Fibroblast of the conjunctiva (primary cell): ENCODE measurements at regions not wholly inside any gene's neighbourhood (a gene's known extent, or its start where the extent isn't known, plus 50 kb on each side); places are given as distances from the start of the nearest gene placed in this dataset.

Experiments used
- DNase-seq: peaks from one replicate; pipeline ENCODE4 v3.0.0-alpha.2; 2010; ENCODE audit warnings: low read depth

DNA sequence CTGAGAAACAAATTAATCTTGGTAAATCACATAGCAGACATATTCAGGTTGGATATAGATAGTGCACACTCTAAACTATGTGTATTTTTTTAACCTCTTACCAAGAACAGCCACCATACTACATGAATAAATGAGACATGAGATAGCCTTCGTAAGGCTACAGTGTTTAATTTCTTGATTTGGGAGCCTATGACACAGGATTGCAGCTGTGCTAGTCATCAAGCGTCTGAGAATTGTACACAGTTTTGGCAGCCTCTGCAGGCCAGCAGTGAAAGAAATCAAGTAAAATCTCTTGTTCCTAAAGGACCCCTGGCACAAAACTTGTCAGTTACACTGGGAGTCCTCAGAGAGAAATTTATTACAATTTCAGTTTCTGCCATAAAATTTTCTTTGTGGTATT is 236.1 kb downstream of the C12orf50 start:
- DNase-seq = no peak

DNA sequence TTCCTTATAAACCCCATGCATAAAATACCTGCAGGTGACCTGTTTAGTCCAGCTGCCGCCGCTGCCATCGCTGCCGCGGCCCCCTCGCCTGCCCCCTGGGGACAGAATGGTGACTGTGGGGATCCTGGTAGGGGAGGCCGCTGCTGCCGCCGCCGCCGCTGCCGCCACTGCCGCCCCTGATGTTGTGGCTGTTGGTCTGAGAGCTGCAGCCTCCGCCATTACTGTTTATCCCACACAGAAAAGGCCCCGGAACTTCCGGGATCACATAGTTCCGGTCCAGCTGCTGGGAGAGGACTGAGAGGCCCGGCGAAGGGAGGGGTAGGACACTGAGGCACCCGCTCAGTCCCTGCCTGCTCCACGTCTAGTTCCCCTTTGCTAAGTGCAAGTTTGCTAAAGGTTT is 244.9 kb downstream of the C12orf50 start:
- DNase-seq = no peak

- no peak for DNase-seq
Measured at GRCh38 chr12:87783467-87783866, 245.7 kb downstream of the C12orf50 start.

GRCh38 chr12:87782838-87783237 is 246.4 kb downstream of the C12orf50 start:
- no peak for DNase-seq

- no peak for DNase-seq
Measured at GRCh38 chr12:87779858-87780498, 249.2 kb downstream of the C12orf50 start.

DNA sequence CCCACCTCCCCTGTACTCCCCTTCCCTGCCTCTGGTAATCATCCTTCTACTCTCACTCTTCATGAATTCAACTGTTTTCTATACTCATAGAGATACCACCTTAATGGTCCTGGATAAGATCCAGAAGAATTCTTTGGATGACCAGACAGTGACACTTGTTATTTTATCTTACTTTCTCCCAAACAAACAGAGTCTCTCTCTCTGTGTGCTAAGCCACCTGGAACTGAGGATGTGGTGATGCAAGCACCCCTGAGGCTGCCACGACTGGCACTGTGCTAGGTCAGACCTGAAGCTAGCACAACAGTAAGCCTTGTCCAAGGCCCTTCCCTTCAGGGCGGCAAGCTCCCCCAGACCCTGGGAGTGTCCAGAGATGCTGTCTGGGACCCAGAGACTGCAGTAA is 250.2 kb downstream of the C12orf50 start:
- DNase-seq = no peak

DNA sequence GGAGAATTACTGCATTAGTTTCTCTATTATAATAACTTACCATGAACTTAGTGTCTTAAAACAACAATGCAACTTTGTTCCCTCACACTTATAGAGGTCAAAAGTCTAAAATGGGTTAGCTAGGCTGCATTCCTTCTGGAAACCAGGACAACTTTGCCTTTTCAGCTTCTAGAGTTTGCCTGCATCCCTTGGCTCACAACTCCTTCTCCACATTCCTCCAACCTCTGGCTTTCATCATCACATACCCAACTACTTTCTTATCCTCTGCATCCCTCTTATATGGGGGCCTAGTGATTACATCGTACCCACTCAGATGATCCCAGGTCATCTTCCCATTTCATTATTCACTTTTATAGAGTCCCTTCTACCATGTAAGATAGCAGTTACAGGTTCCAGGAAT is 251.1 kb downstream of the C12orf50 start:
- DNase-seq = no peak

GRCh38 chr12:87775784-87776183 is 253.4 kb downstream of the C12orf50 start:
- no peak for DNase-seq

DNA sequence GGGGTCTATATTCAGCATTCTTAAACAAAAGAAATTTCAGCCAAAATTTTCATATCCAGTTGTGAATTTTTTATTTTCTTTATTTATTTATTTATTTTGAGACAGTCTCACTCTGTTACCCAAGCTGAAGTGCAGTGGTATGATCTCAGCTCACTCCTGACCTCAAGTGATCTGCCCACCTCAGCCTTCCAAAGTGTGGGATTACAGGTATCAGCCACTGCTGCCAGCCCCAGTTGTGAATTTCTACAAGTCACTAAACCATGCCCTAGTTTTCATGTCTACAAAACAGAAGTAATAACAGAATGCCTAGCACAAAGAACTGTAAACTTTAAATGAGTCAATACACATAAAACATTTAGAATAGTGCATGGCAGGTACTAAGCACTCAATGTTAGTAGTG is 254.2 kb downstream of the C12orf50 start:
- no peak for DNase-seq

GRCh38 chr12:87772401-87772800 is 256.8 kb downstream of the C12orf50 start:
- DNase-seq = no peak

DNA sequence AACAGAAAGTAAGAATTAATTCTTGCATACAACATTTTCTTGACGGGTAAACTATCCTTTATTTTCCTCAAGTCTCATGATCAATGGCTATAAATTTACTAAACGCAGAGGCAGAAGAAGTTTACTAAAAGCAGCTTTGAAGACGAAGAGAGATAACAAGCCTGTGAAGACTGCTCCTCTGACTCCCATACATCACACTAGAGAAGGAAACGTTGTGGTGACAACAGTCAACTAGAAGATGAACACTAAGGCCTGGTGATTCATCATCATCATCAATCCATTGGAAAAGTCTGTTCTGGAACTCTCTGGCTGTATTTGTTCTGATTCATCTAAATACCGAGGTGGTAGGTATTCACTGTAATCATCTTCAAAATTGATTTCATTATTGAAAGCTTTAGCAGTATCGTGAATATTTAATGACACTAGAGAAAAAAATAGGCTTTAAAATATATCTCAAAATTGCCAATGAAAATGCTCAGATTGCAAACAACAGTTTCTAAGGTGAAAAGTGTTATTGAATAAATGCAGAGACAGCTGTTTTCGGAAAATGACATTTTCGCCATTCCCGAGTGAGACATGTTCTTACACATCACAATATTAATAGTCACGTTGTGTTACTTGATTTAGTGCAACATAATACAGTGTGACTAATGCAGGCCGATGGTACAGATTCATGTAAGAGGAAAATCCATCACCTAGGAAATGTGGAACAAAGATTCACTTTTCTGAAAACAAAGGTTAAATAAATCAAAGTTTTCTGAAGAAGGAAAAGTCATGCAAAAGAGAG is 260.5 kb downstream of the C12orf50 start:
- DNase-seq = no peak

DNA sequence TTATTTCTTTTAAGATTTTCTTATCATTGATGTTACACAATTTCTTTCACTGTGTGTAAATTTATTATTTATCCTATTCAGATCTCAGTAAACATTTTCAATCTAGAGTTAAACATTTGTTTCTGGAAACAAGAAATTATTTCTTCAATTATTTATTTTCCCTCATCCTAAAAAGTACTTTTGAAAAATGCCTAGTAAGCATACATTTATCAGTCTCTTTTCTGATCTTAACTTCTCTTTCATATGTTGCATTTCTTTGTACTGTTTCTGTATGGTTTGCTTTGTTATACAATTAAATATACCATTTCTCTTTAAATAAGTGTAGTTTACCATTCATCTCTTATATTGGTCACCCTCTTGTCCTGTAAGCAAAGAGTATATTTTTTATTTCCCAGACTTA is 263.2 kb downstream of the C12orf50 start:
- DNase-seq = no peak

GRCh38 chr12:87760943-87761342 is 268.3 kb downstream of the C12orf50 start:
- DNase-seq = no peak

DNA sequence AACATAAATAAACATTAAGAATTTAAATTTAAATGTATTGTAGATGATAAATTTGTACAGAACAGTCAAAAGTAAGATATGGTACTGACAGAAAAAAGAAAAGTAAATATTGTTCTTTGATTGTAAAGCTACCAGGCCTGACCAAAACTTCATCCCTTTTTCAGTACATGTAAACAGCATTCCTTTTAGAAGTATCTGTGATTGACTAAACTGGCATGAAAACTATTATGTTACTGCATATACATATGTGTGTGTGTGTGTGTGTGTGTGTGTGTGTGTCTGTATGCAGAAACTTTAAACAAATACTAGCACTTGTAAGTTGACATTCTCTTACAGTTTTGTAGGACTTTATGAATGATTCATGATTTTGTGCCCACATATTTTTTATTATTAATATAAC is 270.9 kb downstream of the C12orf50 start:
- no peak for DNase-seq

- DNase-seq = no peak
Measured at GRCh38 chr12:87756721-87757120, 272.5 kb downstream of the C12orf50 start.

DNA sequence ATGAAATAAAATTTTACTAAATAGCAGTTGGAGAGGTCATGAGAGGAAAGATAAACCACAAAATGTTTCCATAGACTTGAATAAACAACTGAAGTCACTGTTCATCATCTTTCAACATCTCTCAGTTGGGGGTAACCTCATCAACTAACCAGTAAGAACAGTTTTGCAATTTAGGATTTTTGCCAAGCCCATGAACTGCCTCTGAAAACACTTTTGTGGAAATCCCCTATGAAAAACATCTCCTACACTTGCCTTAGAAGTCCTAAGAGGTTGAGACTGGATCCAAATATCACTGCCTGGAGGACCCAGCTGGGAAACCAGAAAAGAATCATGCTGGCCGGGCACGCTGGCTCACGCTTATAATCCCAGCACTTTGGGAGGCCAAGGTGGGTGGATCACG is 273.1 kb downstream of the C12orf50 start:
- DNase-seq = peak; percentile 93

DNA sequence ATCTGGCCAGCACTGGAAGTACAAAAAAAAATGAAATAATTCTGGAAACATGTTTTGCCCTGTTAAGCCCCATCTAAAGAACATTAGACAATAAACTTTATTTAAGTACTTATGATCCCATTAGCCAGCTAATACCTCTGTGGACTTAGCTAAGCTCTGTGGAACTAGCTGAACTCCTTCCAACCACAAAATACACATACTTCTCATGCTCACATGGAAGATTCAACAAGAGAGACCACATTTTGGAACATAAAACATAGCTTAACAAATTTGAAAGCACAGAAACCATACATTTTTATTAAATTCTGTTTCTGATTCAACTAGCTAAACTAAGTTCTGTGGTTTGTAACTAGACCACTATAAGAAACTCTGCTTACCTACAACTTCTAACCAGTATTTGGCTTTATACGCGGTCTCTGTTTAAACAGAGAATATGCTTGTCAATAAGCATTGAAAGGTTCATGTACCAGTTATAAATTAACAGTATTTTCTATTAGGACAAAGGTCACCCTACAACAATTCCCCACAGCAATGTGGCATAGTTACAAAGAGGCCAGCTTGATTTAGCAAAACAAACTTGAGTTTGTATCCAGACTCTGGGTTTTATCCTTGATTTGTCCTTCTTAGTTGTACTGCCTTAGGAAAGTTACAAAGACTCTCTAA is 300.1 kb downstream of the C12orf50 start:
- no peak for DNase-seq

DNA sequence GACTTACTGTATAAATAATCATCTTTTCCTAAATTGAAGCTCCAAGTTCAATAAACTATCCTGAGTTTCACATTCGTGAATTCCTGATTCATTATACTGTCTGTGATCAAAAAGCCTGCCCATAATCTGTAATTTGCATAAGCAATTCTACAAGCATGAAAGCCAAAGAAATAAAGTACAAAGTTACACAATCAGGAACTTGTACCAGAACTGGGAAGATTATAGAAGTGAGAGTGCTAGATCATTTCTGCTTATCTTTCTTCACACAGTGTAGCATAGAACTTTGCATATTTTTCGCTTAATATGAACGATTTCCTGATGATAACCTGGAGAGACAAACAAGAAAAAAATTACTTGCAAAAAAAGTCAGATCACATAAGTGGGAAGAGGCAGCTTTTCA is 308.2 kb downstream of the C12orf50 start:
- no peak for DNase-seq

DNA sequence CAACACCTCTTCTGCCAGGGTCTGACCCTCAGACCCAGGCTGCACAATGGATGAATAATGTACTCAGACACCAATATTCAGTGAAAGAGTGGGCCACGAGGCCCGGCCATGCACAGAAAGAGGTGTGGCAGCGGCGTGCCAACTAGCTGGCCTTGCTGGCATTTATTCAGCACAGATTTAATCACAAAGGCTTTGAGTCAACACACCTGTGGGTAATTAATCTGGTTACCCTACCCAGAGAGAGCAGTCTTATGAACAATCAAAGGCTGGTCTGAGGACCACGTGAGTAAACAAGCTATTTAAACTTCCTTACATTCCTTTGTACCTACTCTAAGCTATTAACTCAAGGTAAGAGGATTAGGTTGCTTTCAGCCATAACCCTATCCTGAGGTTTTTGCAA is 324.8 kb downstream of the C12orf50 start:
- DNase-seq = no peak

- DNase-seq = no peak
Measured at GRCh38 chr12:87690236-87690810, 338.9 kb downstream of the C12orf50 start.

- DNase-seq = no peak
Measured at GRCh38 chr12:87689196-87689595, 340.0 kb downstream of the C12orf50 start.

- DNase-seq = peak; percentile 3
Measured at GRCh38 chr12:87687362-87687761, 341.8 kb downstream of the C12orf50 start.

GRCh38 chr12:87685696-87686095 is 343.5 kb downstream of the C12orf50 start:
- DNase-seq = no peak
